Tibial nerve (tissue), 3 donors: ENCODE measurements at regions not wholly inside any gene's neighbourhood (a gene's known extent, or its start where the extent isn't known, plus 50 kb on each side); places are given as distances from the start of the nearest gene placed in this dataset.

Experiments used
- CTCF ChIP-seq, 5 experiments: fragments of 200-600 bp in 3 of 5; fragments of 450-650 bp in 2 of 5; sonication (generic) in 3 of 5; IDR thresholded peaks; one replicate each; pipeline ENCODE4 v1.5.1; 2016 to 2019; ENCODE audit warnings: antibody characterized with exemption in 5 of 5, mild to moderate bottlenecking in 3 of 5, moderate library complexity in 2 of 5
- POLR2A ChIP-seq, 2 donors: fragments of 450-650 bp; IDR thresholded peaks; one replicate each; pipeline ENCODE4 v1.6.1; 2017; ENCODE audit warnings: antibody characterized with exemption in 2 of 2, mild to moderate bottlenecking in 2 of 2, moderate library complexity in 2 of 2

- no peak for TF ChIP-seq POLR2A (IDR thresholded peaks at IDR 0.05)
- TF ChIP-seq CTCF (IDR thresholded peaks at IDR 0.05) = no peak
Measured at GRCh38 chr17:17405673-17406072, 71.1 kb upstream of the MED9 start.
